Erythroblast (primary cell): ENCODE measurements at regions not wholly inside any gene's neighbourhood (a gene's known extent, or its start where the extent isn't known, plus 50 kb on each side); places are given as distances from the start of the nearest gene placed in this dataset.

Experiments
- GATA1 ChIP-seq: IDR thresholded peaks from 2 replicates; pipeline ENCODE4 v1.6.1; 2011; ENCODE audit warnings: low read depth, mild to moderate bottlenecking, control low read depth, low read length, moderate library complexity
- POLR2A ChIP-seq: IDR thresholded peaks from 2 replicates; pipeline ENCODE4 v1.6.1; 2011; ENCODE audit warnings: mild to moderate bottlenecking, low read length

GRCh38 chr16:64409783-64410210 lies 712.1 kb downstream of the CDH11 start:
- TF ChIP-seq POLR2A (no peak), GATA1 (no peak)
